Sigmoid colon (tissue), 6 donors: ENCODE measurements at regions not wholly inside any gene's neighbourhood (a gene's known extent, or its start where the extent isn't known, plus 50 kb on each side); places are given as distances from the start of the nearest gene placed in this dataset.

Experiments used
- DNase-seq: peaks from one replicate; pipeline ENCODE4 v3.0.0-alpha.2; 2019
- H3K27ac ChIP-seq, 4 donors: fragments of 200-600 bp; sonication (generic); one replicate each; pipeline ENCODE4 v1.5.1; 2016 to 2019; ENCODE audit warnings: mild to moderate bottlenecking in 1 of 4
- H3K27me3 ChIP-seq, 3 donors: fragments of 200-600 bp; sonication (generic); one replicate each; pipeline ENCODE4 v1.5.1; 2019; ENCODE audit warnings: mild to moderate bottlenecking in 1 of 3
- H3K36me3 ChIP-seq, 4 donors: fragments of 200-600 bp; sonication (generic); one replicate each; pipeline ENCODE4 v1.5.1; 2016 to 2019
- H3K4me1 ChIP-seq, 4 donors: fragments of 200-600 bp; sonication (generic); one replicate each; pipeline ENCODE4 v1.5.1; 2017 to 2019
- H3K4me3 ChIP-seq, 4 donors: fragments of 200-600 bp; sonication (generic); one replicate each; pipeline ENCODE4 v1.5.1; 2017 to 2019; ENCODE audit warnings: mild to moderate bottlenecking in 2 of 4, moderate library complexity in 1 of 4
- H3K9me3 ChIP-seq, 4 donors: fragments of 200-600 bp in 3 of 4; sonication (generic) in 3 of 4; one replicate each; pipeline versions ENCODE4 v1.5.1 to v1.6.1; 2013 to 2019
- EP300 ChIP-seq, 4 donors: sonication (generic); formaldehyde crosslinking; IDR thresholded peaks; one replicate each; pipeline ENCODE4 v1.6.1; 2017; ENCODE audit warnings: antibody characterized with exemption in 4 of 4
- POLR2A ChIP-seq, 2 donors: fragments of 450-650 bp; IDR thresholded peaks; one replicate each; pipeline ENCODE4 v1.6.1; 2016; ENCODE audit warnings: antibody characterized with exemption in 2 of 2, mild to moderate bottlenecking in 2 of 2, moderate library complexity in 2 of 2
- POLR2AphosphoS5 ChIP-seq, 4 donors: sonication (generic); formaldehyde crosslinking; IDR thresholded peaks; one replicate each; pipeline ENCODE4 v1.6.1; 2017; ENCODE audit warnings: antibody characterized with exemption in 4 of 4
- WGBS, 2 donors: extraction: QIAGEN DNeasy Blood & Tissue Kit; methylation state at CpG; one replicate each; pipeline ENCODE4 v1.1.7; 2013; 5-methylcytosine and 5-hydroxymethylcytosine counted together
- intact Hi-C: fragments of 100-400 bp; cut with DNase I; formaldehyde crosslinking; loops from one replicate; pipeline ENCODE4 v1.15.1; 2023
- TF ChIP-seq, protein P1 (sequence below), 4 experiments: fragments of 450-650 bp in 3 of 4; fragments of 200-600 bp in 1 of 4; IDR thresholded peaks; one replicate each; pipeline ENCODE4 v1.5.1; 2016 to 2019; ENCODE audit warnings: antibody characterized with exemption in 4 of 4, mild to moderate bottlenecking in 3 of 4, moderate library complexity in 2 of 4
- donor health status: healthy with polysubstance abuse.
- donor health status: healthy.

DNA sequence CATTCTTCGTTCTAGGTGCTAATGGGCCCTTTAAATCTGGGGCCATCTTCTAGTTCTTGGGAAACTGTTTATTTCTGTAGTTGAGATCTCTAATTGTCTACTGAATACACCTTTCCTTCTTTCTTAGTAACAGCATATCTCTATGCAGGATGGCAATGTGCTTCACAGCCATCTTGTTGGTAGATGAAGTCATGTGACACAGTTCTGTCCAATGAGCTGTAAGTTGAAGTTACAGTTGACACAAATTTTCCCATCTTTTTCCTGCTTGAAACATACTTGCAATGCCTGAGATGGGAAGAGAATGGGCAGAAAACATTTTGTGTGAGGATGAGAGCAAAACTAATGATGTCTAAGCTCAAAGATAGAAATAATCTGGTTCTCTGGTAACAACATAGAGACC is 57.3 kb upstream of the PHLPP1 start:
- Histone ChIP-seq H3K27ac (no peak overlapping the region), H3K36me3 (no peaks in the 10 kb centered on the region), H3K4me3 (no peak overlapping the region), H3K4me1 (no peaks in the 10 kb centered on the region), H3K9me3 (no peaks in the 10 kb centered on the region), H3K27me3 (no peaks in the 10 kb centered on the region)
- 63 to 96% methylated on average over 1 of the region's 1 CpG for WGBS, 2 donors
- intact Hi-C loops = no loop called here
- DNase-seq = no peak
- TF ChIP-seq EP300 (IDR thresholded peaks at IDR 0.05) (no peak), POLR2A (IDR thresholded peaks at IDR 0.05) (no peak), POLR2AphosphoS5 (IDR thresholded peaks at IDR 0.05) (no peak)
- TF ChIP-seq, protein P1, sequence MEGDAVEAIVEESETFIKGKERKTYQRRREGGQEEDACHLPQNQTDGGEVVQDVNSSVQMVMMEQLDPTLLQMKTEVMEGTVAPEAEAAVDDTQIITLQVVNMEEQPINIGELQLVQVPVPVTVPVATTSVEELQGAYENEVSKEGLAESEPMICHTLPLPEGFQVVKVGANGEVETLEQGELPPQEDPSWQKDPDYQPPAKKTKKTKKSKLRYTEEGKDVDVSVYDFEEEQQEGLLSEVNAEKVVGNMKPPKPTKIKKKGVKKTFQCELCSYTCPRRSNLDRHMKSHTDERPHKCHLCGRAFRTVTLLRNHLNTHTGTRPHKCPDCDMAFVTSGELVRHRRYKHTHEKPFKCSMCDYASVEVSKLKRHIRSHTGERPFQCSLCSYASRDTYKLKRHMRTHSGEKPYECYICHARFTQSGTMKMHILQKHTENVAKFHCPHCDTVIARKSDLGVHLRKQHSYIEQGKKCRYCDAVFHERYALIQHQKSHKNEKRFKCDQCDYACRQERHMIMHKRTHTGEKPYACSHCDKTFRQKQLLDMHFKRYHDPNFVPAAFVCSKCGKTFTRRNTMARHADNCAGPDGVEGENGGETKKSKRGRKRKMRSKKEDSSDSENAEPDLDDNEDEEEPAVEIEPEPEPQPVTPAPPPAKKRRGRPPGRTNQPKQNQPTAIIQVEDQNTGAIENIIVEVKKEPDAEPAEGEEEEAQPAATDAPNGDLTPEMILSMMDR (IDR thresholded peaks at IDR 0.05) = no peak

DNA sequence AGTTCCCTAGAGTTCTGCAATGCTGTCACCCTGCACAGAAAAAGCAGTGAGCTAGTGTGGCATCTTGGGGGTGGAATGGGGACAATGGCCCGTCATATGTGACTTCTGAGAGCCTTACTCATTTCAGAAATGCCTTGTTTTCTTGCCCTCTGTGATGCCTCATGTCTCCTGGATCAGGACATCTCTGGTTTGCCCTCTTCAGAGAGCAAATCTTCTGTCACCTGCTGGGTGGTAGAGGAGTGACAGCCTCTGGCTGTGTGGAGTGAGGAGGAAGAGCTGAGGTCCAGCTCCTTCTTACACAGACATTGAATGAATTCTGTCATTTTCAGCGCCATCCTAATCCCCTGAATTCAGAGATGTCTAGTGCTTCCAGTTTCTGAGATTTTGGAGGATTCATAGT is 55.6 kb upstream of the PHLPP1 start:
- Histone ChIP-seq H3K27me3 (no peaks in the 10 kb centered on the region), H3K27ac (no peak overlapping the region), H3K9me3 (no peaks in the 10 kb centered on the region), H3K4me3 (no peak overlapping the region), H3K4me1 (no peaks in the 10 kb centered on the region), H3K36me3 (no peaks in the 10 kb centered on the region)
- no peak for DNase-seq
- intact Hi-C loops = no loop called here
- TF ChIP-seq, protein P1 (IDR thresholded peaks at IDR 0.05) = no peak
- TF ChIP-seq POLR2A (IDR thresholded peaks at IDR 0.05) = no peak
- 92 to 94% methylated on average over 2 of the region's 2 CpGs for WGBS, 2 donors

DNA sequence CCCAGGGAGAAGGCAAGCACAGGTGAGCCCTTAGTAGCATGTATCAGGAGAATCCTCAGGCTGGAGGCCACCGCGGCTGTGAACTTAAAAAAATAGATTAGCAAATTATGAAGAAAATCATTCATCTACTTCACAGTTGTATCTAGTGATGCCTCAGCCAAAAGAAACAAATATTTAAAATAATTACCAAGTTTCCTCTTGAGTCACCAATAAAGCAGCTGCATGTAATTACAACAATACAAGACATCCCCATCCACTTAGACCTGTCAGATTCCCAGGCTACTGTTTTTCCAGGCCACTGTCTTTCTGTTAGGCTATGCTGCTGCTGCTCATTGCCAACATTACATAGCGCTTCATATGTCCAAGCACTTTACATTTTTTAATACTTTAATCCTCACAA is 54.6 kb upstream of the PHLPP1 start:
- Histone ChIP-seq H3K36me3 (no peaks in the 10 kb centered on the region), H3K27ac (no peak overlapping the region), H3K4me1 (no peaks in the 10 kb centered on the region), H3K9me3 (no peaks in the 10 kb centered on the region), H3K27me3 (no peaks in the 10 kb centered on the region), H3K4me3 (no peak overlapping the region)
- 84 to 90% methylated on average over 3 of the region's 3 CpGs for WGBS, 2 donors
- no peak for DNase-seq
- TF ChIP-seq, protein P1 (IDR thresholded peaks at IDR 0.05) = no peak
- TF ChIP-seq POLR2AphosphoS5 (IDR thresholded peaks at IDR 0.05) = no peak
- TF ChIP-seq EP300 (IDR thresholded peaks at IDR 0.05) = no peak
- no peak for TF ChIP-seq POLR2A (IDR thresholded peaks at IDR 0.05)
- intact Hi-C loops = no loop called here

DNA sequence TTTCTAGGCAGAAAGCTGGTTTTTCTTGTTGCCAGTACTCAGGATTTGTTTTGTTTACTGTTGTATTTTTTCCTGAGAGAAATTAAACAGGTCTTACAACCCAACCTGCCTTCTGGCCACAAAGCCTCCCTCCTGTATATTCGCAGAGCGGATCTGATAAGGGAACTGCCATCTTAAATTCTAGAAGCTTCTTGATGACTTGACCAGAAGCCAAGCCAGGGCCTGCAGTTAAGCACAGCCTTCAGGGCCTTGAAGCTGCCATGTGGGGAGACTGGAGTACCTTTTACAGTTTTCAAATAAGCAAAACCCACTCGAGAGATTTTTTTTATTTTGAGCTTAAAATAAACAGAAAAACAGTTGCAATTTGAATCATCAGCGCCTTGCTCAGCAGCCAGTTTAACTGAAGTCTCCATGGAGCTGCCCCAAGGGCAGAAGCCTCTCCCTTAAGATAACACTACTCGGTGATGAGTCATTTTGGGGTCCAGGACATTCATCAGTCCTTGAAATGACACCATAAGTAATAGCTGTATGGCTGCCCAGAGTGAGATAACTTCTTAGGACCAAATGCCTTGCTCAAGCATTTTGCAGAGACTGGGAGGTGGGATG is 51.5 kb upstream of the PHLPP1 start:
- WGBS, 2 donors = 77 to 78% methylated on average over 5 of the region's 5 CpGs
- intact Hi-C loops = no loop called here
- Histone ChIP-seq H3K27me3 (no peaks in the 10 kb centered on the region), H3K9me3 (no peaks in the 10 kb centered on the region), H3K4me1 (no peaks in the 10 kb centered on the region), H3K4me3 (no peak overlapping the region), H3K36me3 (no peaks in the 10 kb centered on the region), H3K27ac (no peak overlapping the region)
- DNase-seq = no peak
- no peak for TF ChIP-seq POLR2AphosphoS5 (IDR thresholded peaks at IDR 0.05)
- no peak for TF ChIP-seq EP300 (IDR thresholded peaks at IDR 0.05)
- TF ChIP-seq, protein P1 (IDR thresholded peaks at IDR 0.05) = no peak
- TF ChIP-seq POLR2A (IDR thresholded peaks at IDR 0.05) = no peak

DNA sequence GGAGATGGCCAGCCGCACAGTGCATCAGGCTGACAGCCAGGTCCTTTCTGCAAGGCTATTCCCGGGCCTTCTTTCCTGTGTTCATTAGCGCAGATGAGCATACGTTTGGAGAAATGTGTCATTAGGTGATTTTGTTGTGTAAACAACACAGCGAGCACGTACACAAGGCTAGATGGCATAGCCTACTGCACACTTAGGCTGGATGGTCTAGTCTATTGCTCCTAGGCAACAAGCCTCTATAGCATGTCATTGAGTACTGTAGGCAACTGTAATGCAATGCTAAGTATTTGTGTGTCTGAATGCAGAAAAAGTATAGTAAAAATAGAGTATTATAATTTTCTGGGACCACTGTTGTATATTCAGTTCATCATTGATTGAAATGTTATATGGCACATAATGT is 50.9 kb upstream of the PHLPP1 start:
- H3K36me3 ChIP-seq = no peaks in the 10 kb centered on the region
- H3K27ac ChIP-seq = no peak overlapping the region
- TF ChIP-seq, protein P1 (IDR thresholded peaks at IDR 0.05) = no peak
- TF ChIP-seq POLR2AphosphoS5 (IDR thresholded peaks at IDR 0.05) (no peak), POLR2A (IDR thresholded peaks at IDR 0.05) (no peak), EP300 (IDR thresholded peaks at IDR 0.05) (no peak)
- H3K4me1 ChIP-seq = no peaks in the 10 kb centered on the region
- no peaks in the 10 kb centered on the region for H3K9me3 ChIP-seq
- intact Hi-C loops = no loop called here
- no peaks in the 10 kb centered on the region for H3K27me3 ChIP-seq
- 88 to 90% methylated on average over 6 of the region's 6 CpGs for WGBS, 2 donors
- no peak overlapping the region for H3K4me3 ChIP-seq
- no peak for DNase-seq
